HCT116 (cell line): ENCODE measurements at regions not wholly inside any gene's neighbourhood (a gene's known extent, or its start where the extent isn't known, plus 50 kb on each side); places are given as distances from the start of the nearest gene placed in this dataset.

Experiments used
- ATAC-seq: fragments of 200-7000 bp; cut with Tn5 transposase; 2 replicates; pipeline ENCODE4 v1.9.1; 2020; ENCODE audit warnings: mild to moderate bottlenecking, moderate library complexity
- BruUV-seq: library from RNA; stranded (reverse); fragments of 400-500 nt; replicated peaks from 2 replicates; lab custom pipeline; 2021; lab: Mats Ljungman, UMichigan
- CTCF ChIA-PET: fragments of 300-600 bp; sonication (Branson Sonifier 250); formaldehyde crosslinking; loops from one replicate; lab custom pipeline; 2021; ENCODE audit warnings: antibody characterized with exemption; lab: Charles Lee
- POLR2A ChIA-PET: fragments of 300-600, 350-600 bp; sonication (Branson Sonifier 250); formaldehyde crosslinking; loops from one replicate; lab custom pipeline; 2021; ENCODE audit warnings: antibody characterized with exemption; lab: Charles Lee
- RAD21 ChIA-PET, 2 experiments: fragments of 300-600 bp; sonication (Branson Sonifier 250); formaldehyde crosslinking; loops; one replicate each; lab custom pipeline; 2023; ENCODE audit warnings: low total read pairs in 2 of 2; ENCODE audit not compliant: uncharacterized antibody in 2 of 2, unreplicated experiment in 2 of 2, low non-redundant PET in 1 of 2; lab: Charles Lee
- DNase-seq: peaks from one replicate; pipeline ENCODE4 v3.0.0-alpha.2; 2010; ENCODE audit warnings: low read depth, low spot score
- H2AFZ ChIP-seq: fragments of 200-600 bp; shearing (Covaris generic), sonication (generic); 2 replicates; pipeline ENCODE4 v1.6.1; 2017; ENCODE audit warnings: low read depth, mixed run types, mixed read lengths, antibody characterized with exemption, low read length; ENCODE audit not compliant: poor library complexity, severe bottlenecking
- H3K27ac ChIP-seq: 2 replicates; pipeline ENCODE4 v1.5.1; 2012; ENCODE audit warnings: low read depth, low read length
- H3K27me3 ChIP-seq: fragments of 200-600 bp; sonication (generic); 2 replicates; pipeline ENCODE4 v1.6.1; 2016; ENCODE audit warnings: mixed run types, low read length, mixed read lengths; ENCODE audit not compliant: insufficient read depth
- H3K36me3 ChIP-seq, 2 experiments: fragments of 200-500 bp in 1 of 2; fragments of 200-600 bp in 1 of 2; sonication (Bioruptor generic) in 1 of 2; sonication (generic) in 1 of 2; 2 replicates each; pipeline versions ENCODE4 v1.5.1 to v1.6.1; 2014 to 2016; ENCODE audit warnings: low read length in 2 of 2, inconsistent platforms in 1 of 2, mixed read lengths in 1 of 2, mixed run types in 1 of 2; ENCODE audit not compliant: insufficient read depth in 2 of 2, control insufficient read depth in 1 of 2
- H3K4me1 ChIP-seq, 2 experiments: fragments of 200-600 bp in 1 of 2; sonication (generic) in 1 of 2; 2 replicates each; pipeline versions ENCODE4 v1.5.1 to v1.6.1; 2012 to 2017; ENCODE audit warnings: low read length in 2 of 2, inconsistent platforms in 1 of 2, mild to moderate bottlenecking in 1 of 2, mixed read lengths in 1 of 2, mixed run types in 1 of 2, moderate library complexity in 1 of 2; ENCODE audit not compliant: insufficient read depth in 2 of 2, control insufficient read depth in 1 of 2
- H3K4me2 ChIP-seq: fragments of 200-600 bp; sonication (generic); 2 replicates; pipeline ENCODE4 v1.6.1; 2017; ENCODE audit warnings: mixed run types, low read length, mixed read lengths
- H3K4me3 ChIP-seq, 2 experiments: fragments of 200-600 bp in 1 of 2; sonication (generic) in 1 of 2; replicated peaks in 1 of 2; 2 replicates each; pipeline ENCODE4 v1.5.1; 2011 to 2016; ENCODE audit warnings: low read length in 2 of 2, control low read depth in 1 of 2, low read depth in 1 of 2, mild to moderate bottlenecking in 1 of 2, mixed read lengths in 1 of 2, mixed run types in 1 of 2
- H3K79me2 ChIP-seq: fragments of 200-600 bp; sonication (generic); 2 replicates; pipeline ENCODE4 v1.6.1; 2017; ENCODE audit warnings: mild to moderate bottlenecking, mixed run types, low read length, moderate library complexity, mixed read lengths; ENCODE audit not compliant: insufficient read depth
- H3K9ac ChIP-seq: fragments of 200-600 bp; sonication (generic); 2 replicates; pipeline ENCODE4 v1.6.1; 2016; ENCODE audit warnings: low read length, mixed read lengths
- H3K9me2 ChIP-seq: fragments of 200-600 bp; sonication (generic), shearing (Covaris generic); 2 replicates; pipeline ENCODE4 v1.6.1; 2017; ENCODE audit warnings: mixed run types, mild to moderate bottlenecking, moderate library complexity; ENCODE audit not compliant: insufficient read depth
- H3K9me3 ChIP-seq, 2 experiments: fragments of 200-500 bp in 1 of 2; fragments of 200-600 bp in 1 of 2; sonication (Bioruptor generic) in 1 of 2; sonication (generic) in 1 of 2; 2 replicates each; pipeline ENCODE4 v1.6.1; 2014 to 2017; ENCODE audit warnings: low read length in 2 of 2, mixed read lengths in 2 of 2, inconsistent platforms in 1 of 2, low read depth in 1 of 2, mild to moderate bottlenecking in 1 of 2, mixed run types in 1 of 2, moderate library complexity in 1 of 2; ENCODE audit not compliant: control insufficient read depth in 1 of 2, insufficient read depth in 1 of 2
- H4K20me1 ChIP-seq: fragments of 200-600 bp; sonication (generic), shearing (Covaris generic); 2 replicates; pipeline ENCODE4 v1.6.1; 2017; ENCODE audit warnings: mixed run types, mild to moderate bottlenecking, moderate library complexity; ENCODE audit not compliant: insufficient read depth
- CEBPB ChIP-seq: IDR thresholded peaks from 2 replicates; pipeline ENCODE4 v1.6.1; 2012; ENCODE audit warnings: low read depth
- EGR1 ChIP-seq: IDR thresholded peaks from 2 replicates; pipeline ENCODE4 v1.6.1; 2012; ENCODE audit warnings: low read depth
- ELF1 ChIP-seq: IDR thresholded peaks from 2 replicates; pipeline ENCODE4 v1.6.1; 2012; ENCODE audit warnings: low read depth, borderline replicate concordance
- EZH2phosphoT487 ChIP-seq: fragments of 200-600 bp; IDR thresholded peaks from 2 replicates; pipeline ENCODE4 v1.6.1; 2018; ENCODE audit warnings: antibody characterized with exemption, borderline replicate concordance
- FOSL1 ChIP-seq: IDR thresholded peaks from 2 replicates; pipeline ENCODE4 v1.6.1; 2012; ENCODE audit warnings: low read depth
- MAX ChIP-seq: IDR thresholded peaks from 2 replicates; pipeline ENCODE4 v1.6.1; 2012
- POLR2AphosphoS5 ChIP-seq: IDR thresholded peaks from 2 replicates; pipeline ENCODE4 v1.6.1; 2011; ENCODE audit warnings: mild to moderate bottlenecking, low read depth, low read length, moderate library complexity
- RAD21 ChIP-seq: IDR thresholded peaks from 2 replicates; pipeline ENCODE4 v1.6.1; 2012; ENCODE audit warnings: low read depth, mild to moderate bottlenecking
- REST ChIP-seq: IDR thresholded peaks from 2 replicates; pipeline ENCODE4 v1.6.1; 2012; ENCODE audit warnings: low read depth
- SIN3A ChIP-seq: IDR thresholded peaks from 2 replicates; pipeline ENCODE4 v1.6.1; 2012; ENCODE audit warnings: low read depth
- SP1 ChIP-seq: IDR thresholded peaks from 2 replicates; pipeline ENCODE4 v1.6.1; 2012; ENCODE audit warnings: low read depth
- TCF7L2 ChIP-seq: IDR thresholded peaks from 2 replicates; pipeline ENCODE4 v1.7.0; 2011; ENCODE audit warnings: borderline replicate concordance, inconsistent platforms; ENCODE audit not compliant: insufficient read depth, insufficient read length; ENCODE audit errors: extremely low read depth
- YY1 ChIP-seq: IDR thresholded peaks from 2 replicates; pipeline ENCODE4 v1.6.1; 2011; ENCODE audit warnings: low read length, low read depth, moderate library complexity, mild to moderate bottlenecking; ENCODE audit not compliant: insufficient replicate concordance; ENCODE audit errors: extremely low read depth
- ZBTB33 ChIP-seq: IDR thresholded peaks from 2 replicates; pipeline ENCODE4 v1.6.1; 2011; ENCODE audit warnings: mild to moderate bottlenecking, low read length, moderate library complexity; ENCODE audit not compliant: insufficient replicate concordance; ENCODE audit errors: extremely low read depth
- ZFX ChIP-seq: fragments of 450-650 bp; IDR thresholded peaks from 2 replicates; pipeline ENCODE4 v1.6.1; 2017
- ZNF274 ChIP-seq: fragments of 200-500 bp; sonication (Bioruptor generic); IDR thresholded peaks from 2 replicates; pipeline ENCODE4 v1.6.1; 2014; ENCODE audit warnings: mild to moderate bottlenecking, low read depth, low read length, inconsistent platforms
- intact Hi-C: fragments of 100-400 bp; cut with micrococcal nuclease; formaldehyde crosslinking; loops from 2 replicates; pipeline ENCODE4 v1.10.0; 2022

- ATAC-seq (no peak), DNase-seq (no peak)
- no peaks in the 10 kb centered on the region for H3K4me1 ChIP-seq
- H3K4me2 ChIP-seq: no peak overlapping the region
- no peak overlapping the region for H3K9ac ChIP-seq
- no peaks in the 10 kb centered on the region for H3K27me3 ChIP-seq
- no TSS peak for BruUV-seq
- H3K9me3 ChIP-seq: peaks cover 11 to 17% of the 10 kb centered on the region in 2 experiments; a peak in 2 of 4 replicates
- TF ChIP-seq ZNF274: no peak
- TF ChIP-seq POLR2AphosphoS5: no peak
- TF ChIP-seq YY1: no peak
- TF ChIP-seq MAX: no peak
- no peak for TF ChIP-seq SP1
- TF ChIP-seq CEBPB: no peak
- no peak for TF ChIP-seq EZH2phosphoT487
- no peak for TF ChIP-seq SIN3A
- TF ChIP-seq FOSL1: no peak
- no peak for TF ChIP-seq ELF1
- no peak for TF ChIP-seq ZFX
- no peak for TF ChIP-seq REST
- TF ChIP-seq RAD21: no peak
- TF ChIP-seq EGR1: no peak
- no peak for TF ChIP-seq TCF7L2
- TF ChIP-seq ZBTB33: no peak
- H4K20me1 ChIP-seq: no peaks in the 10 kb centered on the region
- intact Hi-C loops: no loop called here
- ChIA-PET POLR2A (no interaction called here), CTCF (no interaction called here), RAD21 (no interaction called here)
- no peak overlapping the region for H2AFZ ChIP-seq
- no peaks in the 10 kb centered on the region for H3K9me2 ChIP-seq
- H3K4me3 ChIP-seq: no peak overlapping the region
- H3K36me3 ChIP-seq: no peaks in the 10 kb centered on the region
- no peaks in the 10 kb centered on the region for H3K79me2 ChIP-seq
- H3K27ac ChIP-seq: no peak overlapping the region
These were observed 469.0 kb downstream of the GALC start for GRCh38 chr14:87524011-87524410.
